HK-2 (cell line): ENCODE measurements at regions not wholly inside any gene's neighbourhood (a gene's known extent, or its start where the extent isn't known, plus 50 kb on each side); places are given as distances from the start of the nearest gene placed in this dataset.
"Not testable (repeated sequence)": the region's sequence is repeated elsewhere in the genome, so short reads cannot be mapped to it uniquely, and the experiment has no call there.

Experiments used
- DNase-seq: peaks from one replicate; pipeline ENCODE4 v3.0.0-alpha.2; 2018; ENCODE audit not compliant: unreplicated experiment

- DNase-seq = no peak
Measured at GRCh38 chr13:99700468-99700867, 199.2 kb downstream of the TM9SF2 start.

- no peak for DNase-seq
Measured at GRCh38 chr13:99698816-99699099, 197.5 kb downstream of the TM9SF2 start.

GRCh38 chr13:99698010-99698815 is 196.9 kb downstream of the TM9SF2 start:
- DNase-seq = no peak

GRCh38 chr13:99695857-99696256 is 194.6 kb downstream of the TM9SF2 start:
- DNase-seq = no peak

- DNase-seq = no peak
Measured at GRCh38 chr13:99693852-99694611, 192.8 kb downstream of the TM9SF2 start.

GRCh38 chr13:99693351-99693750 is 192.1 kb downstream of the TM9SF2 start:
- DNase-seq = no peak

GRCh38 chr13:99692854-99693253 is 191.6 kb downstream of the TM9SF2 start:
- DNase-seq = no peak

- no peak for DNase-seq
Measured at GRCh38 chr13:99691552-99691951, 190.3 kb downstream of the TM9SF2 start.

- no peak for DNase-seq
Measured at GRCh38 chr13:99690426-99691174, 189.3 kb downstream of the TM9SF2 start.

GRCh38 chr13:99689955-99690354 is 188.7 kb downstream of the TM9SF2 start:
- DNase-seq = no peak

GRCh38 chr13:99688776-99689175 is 187.5 kb downstream of the TM9SF2 start:
- DNase-seq = no peak

GRCh38 chr13:99687723-99688397 is 186.6 kb downstream of the TM9SF2 start:
- no peak for DNase-seq

GRCh38 chr13:99686944-99687411 is 185.7 kb downstream of the TM9SF2 start:
- no peak for DNase-seq

- DNase-seq = no peak
Measured at GRCh38 chr13:99686157-99686572, 184.9 kb downstream of the TM9SF2 start.

GRCh38 chr13:99681695-99682094 is 180.4 kb downstream of the TM9SF2 start:
- DNase-seq = no peak

GRCh38 chr13:99677116-99677951 is 176.1 kb downstream of the TM9SF2 start:
- no peak for DNase-seq

- no peak for DNase-seq
Measured at GRCh38 chr13:99671746-99672145, 170.5 kb downstream of the TM9SF2 start.

GRCh38 chr13:99669096-99669495 is 167.8 kb downstream of the TM9SF2 start:
- DNase-seq = not testable (repeated sequence)

- DNase-seq = no peak
Measured at GRCh38 chr13:99666146-99666805, 165.0 kb downstream of the TM9SF2 start.

- DNase-seq = no peak
Measured at GRCh38 chr13:99665711-99666110, 164.4 kb downstream of the TM9SF2 start.
